ENCODE measurements at regions not wholly inside any gene's neighbourhood (a gene's known extent, or its start where the extent isn't known, plus 50 kb on each side); places are given as distances from the start of the nearest gene placed in this dataset.

DNA sequence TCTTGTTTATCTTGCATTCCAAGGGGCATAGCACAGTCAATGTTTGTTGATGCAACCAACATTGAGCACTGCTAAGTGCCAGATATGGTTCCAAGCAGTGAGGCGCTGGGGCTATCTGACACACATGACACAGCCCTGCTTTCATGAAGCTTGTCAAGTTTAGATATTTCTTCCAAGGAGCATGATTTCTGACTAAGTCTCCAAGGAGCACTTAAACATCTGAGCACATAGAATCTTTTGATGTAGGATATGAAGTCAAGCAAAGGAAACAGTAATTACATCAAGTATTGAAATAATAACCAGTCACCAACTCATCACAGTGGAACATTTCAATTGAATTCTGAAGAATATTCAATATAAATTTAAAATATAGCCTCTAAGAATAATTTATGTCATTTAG, 177.8 kb upstream of the USP15 start:
- DNase-seq: no peak

DNA sequence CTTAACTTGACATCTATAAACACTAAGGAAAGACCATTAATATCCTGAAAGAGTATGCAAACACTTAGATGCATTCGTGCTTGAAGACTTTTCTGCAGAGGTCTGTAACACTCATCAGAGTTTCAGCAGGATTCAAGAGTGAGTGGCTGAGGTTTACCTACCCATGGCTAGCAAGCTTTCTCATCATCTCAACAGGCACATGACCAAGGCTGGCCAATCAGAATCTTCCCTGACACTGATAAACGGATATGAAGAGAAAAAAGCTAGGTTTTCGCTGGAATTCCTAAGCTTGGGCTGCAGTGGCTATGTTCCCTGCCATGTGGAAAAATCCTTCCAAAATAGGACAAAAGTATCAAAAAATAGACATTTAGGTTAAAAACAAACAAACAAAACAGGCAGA, 162.1 kb upstream of the USP15 start:
- no peak for DNase-seq

DNA sequence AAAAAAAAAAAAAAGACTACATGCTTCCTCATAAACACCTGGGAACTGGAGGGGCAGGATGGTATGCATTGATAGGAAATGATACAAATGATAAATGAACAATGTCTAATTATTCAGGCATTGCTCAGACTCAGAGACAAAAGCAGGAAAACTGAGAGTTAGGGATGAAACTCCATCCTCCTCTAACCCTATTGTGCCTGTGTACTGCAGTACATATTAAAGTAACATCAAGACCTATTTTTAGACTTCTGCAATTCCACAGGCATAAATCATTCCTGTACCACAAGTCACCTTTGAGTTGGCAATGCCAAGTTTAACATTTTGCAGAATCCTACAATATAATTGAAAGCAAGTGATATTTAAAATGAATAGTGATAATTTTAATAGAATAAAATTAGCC, 156.5 kb upstream of the USP15 start:
- DNase-seq: no peak

DNA sequence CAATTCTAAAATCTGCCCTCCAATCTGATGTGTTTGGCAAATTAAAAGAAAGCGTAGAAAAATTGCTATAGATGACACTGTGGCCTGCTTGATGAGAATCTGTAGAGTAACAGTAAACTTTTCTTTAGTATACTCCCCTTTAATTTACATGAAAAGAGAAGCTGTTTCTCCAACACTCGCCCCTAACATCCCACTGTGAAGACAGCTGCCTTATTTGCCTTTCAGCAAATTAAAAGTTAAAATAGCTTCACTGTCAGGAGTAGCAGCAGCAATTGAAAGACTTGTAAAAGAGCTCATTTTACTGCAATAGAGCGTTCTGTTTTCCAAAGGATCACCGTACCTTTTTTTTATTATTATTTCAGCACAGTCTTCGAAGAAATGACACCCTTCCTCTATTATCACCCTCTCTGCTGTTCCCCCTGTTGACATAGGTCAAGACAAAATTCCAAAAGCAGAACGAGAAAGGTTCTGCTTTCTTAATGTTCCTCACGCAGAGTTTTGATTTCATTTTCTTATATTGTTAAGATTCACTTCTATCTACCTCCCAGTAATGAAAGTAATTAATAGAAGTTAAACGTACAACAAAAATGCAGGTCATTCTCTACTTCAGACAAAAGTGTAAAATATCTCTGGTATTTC, 153.5 kb upstream of the USP15 start:
- DNase-seq: no peak

DNA sequence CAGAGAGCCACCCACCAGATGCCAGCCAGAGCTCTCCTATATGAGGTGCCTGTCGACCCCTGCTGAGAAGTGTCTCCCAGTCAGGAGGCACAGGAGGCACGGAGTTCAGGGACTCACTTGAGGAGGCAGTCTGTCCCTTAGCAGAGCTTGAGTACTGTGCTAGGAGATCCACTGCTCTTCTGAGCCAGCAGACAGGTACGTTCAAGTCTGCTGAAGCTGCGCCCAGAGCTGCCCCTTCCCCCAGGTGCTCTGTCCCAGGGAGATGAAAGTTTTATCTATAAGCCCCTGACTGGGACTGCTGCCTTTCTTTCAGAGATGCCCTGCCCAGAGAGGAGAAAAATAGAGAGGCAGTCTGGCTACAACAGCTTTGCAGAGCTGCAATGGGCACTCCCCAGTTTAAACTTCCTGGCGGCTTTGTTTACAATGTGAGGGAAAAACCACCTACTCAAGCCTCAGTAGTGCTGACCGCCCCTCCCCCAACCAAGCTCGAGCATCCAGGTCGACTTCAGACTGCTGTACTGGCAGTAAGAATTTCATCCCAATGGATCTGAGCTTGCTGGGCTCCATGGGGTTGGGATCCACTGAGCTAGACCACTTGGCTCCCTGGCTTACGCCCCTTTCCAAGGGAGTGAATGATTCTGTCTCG, 146.7 kb upstream of the USP15 start:
- no peak for DNase-seq

DNA sequence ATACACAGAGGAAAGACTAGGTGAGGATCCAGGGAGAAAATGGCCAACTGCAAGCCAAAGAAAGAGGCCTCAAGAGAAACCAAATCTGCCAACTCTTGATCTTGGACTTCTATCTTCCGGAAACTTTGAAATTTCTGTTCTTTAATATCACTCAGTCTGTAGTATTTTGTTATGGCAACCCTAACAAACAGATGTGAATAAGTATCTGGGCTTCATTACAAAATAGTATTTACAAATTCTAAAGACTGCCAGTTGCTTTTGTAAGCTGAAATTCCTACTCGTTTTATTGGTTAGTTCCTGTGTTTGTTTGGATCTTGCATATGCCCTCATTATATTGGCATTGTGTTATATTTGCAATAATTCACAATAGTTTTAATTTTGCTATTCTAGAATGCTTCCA, 143.2 kb upstream of the USP15 start:
- DNase-seq: no peak

DNA sequence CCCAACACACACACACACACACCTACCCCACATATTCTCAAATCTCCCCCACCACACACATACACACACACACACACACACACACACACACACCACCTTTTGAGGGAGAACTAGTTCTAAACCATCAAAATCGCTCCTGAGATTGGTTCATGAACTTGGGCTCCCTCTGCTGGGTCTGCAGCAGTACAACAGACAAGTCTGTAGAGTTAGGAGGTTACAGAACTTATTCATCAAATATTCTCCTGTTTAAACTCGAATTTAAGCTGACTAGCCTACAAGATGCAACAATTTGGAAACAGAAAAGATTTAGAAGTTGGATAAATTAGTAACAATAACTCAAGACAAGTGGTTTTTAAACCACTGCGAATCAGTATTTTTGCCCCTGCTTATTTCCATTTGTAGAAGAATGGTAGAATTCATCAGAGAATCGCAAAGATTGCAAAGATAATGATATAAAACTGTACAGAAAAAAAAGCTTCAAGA, 136.4 kb upstream of the USP15 start:
- DNase-seq: no peak

DNA sequence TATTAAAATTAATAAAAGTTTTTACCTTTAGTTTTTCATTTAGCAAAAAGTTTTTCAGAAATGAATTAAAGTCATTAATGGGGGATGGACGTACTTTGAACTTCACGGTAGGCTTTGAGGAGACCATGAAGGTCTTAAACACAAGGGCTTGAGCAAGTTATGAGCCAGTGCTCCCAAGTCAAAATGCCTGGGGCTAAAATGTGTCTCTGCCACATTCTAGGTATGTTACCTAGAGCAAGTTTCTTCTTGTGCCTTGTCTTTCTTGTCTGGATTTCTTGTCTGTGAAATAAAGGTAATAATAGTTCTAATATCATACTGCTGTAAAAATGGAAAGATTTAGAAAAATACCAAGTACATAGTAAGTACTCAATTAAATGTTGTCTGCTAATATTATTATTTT, 132.7 kb upstream of the USP15 start:
- no peak for DNase-seq

DNA sequence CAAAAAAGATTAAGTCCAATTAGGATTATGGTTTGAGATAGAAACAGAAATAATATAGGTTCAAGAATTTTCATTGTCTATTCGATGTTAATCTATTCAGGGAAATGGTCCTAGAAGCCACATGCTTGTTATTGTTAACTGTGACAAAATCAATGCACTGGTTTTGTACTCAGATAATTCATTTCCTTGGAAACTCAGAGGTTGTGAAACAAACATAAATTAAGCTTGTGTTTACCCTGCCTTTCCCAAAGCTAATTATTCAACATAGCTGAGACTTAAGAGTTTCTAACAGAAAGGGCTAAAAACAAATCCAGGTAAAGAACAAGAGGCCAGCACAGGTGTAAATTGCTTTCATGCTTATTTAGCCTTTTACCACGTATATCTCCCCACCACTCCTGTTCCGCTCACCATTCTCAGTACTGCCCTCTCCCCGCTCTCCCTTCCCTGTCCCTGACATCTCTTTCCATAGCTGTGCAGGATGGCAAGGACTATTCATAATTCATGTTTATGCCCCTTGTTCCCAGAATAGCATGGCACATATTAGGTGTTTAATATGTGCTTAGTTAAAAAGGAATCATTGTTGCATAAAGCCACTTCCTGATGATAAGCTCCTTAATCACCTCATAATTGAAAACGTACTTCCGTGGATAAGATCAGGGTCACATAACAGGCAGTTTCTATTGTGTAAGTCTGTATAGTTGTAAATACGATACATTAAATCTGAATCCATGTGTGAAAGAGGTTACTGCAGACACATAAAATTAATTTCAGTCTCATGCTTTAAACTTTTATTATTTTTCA, 131.8 kb upstream of the USP15 start:
- no peak for DNase-seq

DNA sequence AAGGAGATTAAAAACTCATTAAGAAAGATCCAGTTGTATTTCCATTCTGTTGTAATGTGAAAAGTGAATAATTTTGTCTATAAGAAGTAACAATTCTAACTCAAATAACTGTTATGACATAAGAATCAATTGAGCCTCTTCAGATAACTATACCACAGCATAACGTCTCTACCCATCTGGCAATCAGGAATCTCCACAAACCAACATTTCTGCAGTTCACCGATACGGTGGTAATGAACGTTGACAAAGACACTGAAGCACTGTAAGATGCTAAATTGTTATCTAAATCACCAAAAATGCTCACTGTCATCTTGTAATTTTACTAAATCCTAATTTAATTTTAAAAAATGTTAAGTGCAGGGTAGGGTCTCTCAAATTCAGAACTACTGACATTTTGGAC, 130.9 kb upstream of the USP15 start:
- DNase-seq: no peak

DNA sequence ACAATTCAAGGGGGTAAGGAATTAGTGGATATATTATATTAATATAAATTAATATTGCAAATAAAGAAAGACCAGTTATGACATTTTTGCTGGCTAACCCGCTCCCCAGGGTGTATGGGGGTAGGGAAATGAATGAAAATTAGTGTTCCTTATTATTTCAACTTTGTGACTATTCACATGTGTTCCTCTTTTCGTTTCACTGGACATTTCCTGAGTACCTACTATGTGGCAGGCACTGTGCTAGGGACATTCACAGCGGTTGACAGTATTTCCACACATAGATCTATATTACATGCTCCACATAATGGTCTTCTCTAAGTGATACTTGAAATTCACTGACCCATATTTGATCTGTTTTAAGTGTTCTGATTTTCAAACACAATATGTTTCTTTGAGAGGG, 129.8 kb upstream of the USP15 start:
- DNase-seq: no peak

DNA sequence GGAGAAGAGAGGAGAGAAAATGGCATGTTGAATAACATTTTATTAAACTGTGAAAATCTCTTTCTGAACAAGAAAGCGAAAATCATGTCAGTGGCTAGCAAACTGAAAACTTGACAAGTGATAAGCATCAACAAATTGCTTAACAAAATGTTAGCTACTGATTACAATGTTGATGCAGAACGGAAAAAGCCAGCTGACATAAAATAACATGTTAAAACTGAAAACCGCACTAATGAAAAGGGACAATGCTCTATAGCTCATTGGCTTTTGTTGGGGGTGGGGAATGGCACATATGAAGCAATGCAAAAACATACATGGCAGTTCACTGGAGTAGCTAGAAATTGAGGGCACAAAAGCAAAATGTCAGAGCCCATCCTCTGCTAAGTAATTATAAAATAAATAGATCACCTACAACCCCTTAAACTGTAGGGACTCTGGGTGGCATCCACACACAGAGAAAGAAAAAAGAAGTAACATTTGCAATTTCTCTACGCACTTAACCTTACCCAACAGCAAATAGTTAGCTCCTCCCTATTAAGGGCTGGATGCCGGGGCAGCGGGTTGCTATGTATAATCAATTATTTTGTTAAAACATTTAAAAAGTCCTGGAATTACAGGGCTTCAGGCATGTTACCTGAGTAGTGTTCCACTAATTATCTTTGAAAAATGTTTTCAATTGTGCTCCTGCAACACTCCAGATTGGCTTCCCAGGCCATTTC, 129.2 kb upstream of the USP15 start:
- no peak for DNase-seq

DNA sequence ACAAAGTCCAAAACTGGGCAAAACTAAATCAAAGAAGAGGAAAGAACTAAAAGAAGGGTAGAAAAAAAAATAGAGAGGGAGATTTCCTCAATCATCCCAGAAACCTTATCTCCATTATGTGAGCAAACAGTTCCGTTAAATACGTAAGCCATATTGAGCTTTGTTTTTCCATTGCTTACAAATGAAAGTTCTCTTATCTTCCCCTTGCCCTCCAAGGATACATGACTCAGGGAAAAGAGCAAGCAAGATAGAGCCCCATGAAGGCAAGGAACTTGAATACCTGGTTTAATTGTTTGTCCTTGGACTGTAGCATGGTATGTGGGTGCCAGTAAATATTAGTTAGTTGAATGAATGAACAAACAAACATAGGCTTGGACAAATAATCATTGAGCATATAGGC, 126.8 kb upstream of the USP15 start:
- no peak for DNase-seq

DNA sequence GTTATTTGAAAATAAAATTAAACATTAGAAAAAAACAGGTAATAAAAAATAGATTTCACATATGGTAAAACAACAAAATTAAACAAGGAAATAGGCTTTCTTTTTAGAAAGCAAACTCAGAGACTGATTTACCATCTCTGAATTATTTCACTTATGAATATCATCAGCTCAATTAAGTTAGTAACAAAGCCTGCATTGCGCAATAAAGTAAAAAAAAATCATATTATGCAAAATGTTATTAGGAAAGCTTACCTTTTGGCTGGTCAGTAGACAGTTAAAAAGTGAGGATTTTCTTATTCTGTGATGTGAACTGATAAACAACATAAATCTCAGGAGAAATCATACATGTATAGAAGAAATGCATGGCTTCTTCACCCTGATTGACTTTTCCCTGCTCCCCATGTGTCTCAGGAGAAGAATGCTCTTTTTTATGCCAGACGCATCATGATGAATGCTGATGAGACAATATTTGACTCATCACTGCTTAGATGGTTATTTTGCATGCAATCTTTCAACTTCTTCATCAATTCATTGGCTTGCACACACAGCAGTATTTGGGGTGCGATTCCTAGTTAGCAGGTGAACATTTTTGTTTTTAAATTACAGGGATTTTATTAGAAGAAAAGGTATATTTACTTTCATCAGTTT, 124.5 kb upstream of the USP15 start:
- DNase-seq: no peak

DNA sequence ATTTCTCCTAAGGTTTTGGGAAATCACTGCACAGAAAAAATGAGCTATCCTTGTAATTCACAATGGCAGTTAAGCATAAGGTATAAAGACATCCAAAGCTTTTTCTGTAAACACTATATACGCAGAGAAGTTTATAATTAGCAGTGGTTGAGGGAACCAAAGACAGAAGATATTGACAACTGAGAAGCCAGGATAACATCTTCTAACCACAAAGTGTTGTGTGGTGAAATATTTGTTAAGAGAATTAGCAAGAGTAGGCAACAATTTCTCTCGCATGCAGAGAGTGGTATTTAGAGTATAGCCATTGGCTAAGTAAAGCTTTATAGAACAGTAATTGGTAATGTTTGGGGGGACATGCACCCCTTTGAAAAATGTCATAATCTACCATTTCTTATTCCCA, 123.7 kb upstream of the USP15 start:
- no peak for DNase-seq

DNA sequence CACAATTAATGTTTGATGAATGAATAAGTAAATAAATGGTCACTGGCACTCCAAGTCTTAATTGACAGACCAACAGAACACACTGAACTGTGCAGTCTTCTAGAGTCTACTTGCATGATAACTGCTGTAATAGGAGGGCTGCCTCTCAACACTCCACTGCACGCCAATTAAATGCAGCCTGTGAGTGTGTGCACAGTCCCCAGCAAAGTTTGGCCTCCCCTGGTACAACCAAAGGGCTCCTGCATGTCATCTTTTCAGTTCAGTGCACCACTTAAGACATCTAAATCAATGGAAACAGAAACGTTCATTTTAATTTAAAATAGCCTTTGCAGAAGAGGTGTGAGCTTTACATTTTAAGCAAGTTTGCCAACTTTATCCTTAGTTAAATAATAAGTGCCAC, 121.7 kb upstream of the USP15 start:
- no peak for DNase-seq

DNA sequence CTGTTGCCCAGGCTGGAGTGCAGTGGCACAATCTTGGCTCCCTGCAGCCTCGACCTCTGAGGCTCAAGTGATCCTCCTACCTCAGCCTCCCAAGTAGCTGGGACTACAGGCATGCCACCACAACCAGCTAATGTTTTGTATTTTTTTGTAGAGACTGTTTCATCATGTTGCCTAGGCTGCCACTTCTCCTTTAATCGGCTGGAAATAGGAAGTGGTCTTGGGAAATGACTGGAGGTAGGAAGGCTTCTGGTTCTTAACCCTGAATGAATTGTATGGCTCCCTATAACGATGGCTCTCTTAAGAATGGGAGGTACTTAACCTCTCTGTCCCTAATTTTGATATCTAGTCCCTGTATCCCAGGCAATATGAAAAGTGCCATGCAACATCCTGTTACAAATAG, 113.9 kb upstream of the USP15 start:
- no peak for DNase-seq

DNA sequence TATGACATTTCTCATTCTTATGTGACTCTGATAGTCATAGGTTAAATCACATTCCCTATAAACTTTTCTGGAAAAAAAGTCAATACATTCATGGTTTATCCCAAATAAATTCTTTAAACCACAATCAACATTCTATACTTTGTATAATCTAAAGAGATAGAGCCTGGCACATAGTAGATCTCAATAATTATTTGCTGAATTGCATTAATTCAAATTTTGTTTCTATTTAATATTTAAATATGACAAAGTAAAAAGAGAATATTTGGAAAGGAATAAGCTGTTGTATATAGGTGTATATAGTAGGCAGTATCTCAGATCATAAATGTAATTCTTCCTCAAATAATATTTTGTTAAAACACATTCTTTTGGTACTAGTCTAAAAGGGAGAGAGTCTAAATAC, 102.2 kb upstream of the USP15 start:
- DNase-seq: no peak

DNA sequence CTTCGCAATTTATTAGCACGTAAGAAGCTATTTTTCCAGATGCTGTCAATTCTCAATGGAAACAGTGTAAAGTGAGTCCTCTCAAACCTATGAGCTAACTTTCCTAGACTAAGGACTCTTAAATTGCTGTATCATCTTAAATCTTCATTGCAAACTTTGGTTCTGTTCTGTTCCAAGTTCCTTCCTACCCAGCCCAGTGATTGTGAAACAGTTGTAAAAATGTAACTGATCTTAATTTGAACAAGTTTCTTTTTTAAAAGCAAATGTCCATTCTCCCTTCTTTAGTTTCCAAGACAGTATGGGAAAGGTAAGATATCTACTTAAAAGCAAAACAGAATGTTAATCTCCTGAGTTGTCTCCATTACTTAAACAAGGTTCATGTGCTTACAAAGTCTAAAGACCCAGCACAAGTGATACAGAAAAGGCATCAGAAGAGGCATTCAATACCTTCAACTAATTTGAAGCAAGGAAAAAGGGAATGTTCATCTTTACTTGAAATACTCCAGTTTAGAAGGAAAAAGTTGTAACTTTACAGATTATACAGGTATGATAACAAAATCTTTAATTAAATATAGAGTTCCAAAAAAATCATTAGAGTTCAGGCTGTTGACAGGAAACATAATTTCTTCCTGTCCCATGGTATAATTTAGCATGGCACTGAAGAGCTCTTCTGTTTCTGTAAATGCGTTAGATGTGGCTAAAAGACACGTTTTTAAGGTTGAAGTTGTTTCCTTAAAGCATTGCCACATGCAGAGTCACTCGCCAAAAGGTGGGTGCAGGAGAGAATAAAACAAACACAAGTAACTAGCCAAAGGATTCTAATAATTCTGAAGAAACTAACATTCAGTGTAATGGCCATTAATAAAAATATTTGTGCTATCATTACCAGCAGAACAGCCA, 101.5 kb upstream of the USP15 start:
- no peak for DNase-seq

DNA sequence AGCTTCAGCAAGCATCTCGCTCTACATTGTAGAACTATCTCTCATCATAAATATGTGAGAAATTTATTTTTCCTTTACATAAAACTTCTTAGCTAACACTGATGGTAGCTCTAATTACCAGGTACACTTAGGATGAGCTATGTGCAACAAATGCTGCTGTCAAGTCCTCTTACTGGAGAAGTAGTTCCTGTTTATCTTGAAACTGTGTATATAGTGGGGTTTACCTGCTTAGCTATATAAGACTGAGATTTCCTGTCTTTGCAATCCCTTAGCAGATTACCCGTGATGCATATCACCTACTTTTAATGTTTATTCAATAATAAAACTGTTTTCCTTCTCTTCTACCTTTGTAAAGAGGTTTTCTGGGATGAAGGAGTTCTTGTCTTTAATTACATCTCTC, 98.0 kb upstream of the USP15 start:
- no peak for DNase-seq

DNA sequence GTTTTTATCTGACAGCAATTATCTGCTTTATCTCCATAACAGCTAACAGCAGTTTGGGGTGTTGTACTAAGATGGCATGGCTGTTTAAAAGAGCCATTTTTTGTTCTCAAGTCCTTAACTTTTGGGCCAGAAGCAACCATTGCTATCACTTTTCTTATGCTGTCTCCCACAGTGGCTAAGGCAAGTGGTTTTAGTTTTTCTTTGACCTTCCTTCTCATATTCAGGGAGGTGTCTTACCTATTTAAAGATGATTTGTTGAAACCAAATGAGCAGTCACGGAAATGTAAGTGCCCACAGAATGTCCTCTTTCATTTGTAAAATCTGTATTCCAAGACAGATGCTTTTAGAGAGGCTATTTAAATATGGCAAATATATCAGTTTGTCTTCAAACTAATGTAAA, 96.8 kb upstream of the USP15 start:
- no peak for DNase-seq

DNA sequence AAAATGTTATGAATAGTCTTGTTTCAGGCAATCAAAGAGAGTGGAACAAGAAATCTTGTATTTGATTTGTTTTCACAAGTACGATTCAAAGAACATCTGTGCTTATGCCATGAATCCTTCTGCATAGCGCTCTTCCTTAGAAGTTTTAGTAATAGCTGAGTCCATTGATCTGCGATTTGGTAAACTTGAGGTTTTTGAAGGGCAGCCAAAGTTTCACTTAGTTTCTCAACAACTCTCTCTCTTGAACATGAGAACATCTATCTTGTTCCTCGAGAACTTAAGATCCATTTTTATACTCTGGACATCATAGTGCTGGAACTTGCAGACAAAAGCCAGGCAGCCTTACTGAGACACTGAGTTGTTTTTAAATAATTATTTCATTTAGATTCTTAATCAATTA, 96.2 kb upstream of the USP15 start:
- no peak for DNase-seq
